HG03565 (cell line): ENCODE measurements at regions not wholly inside any gene's neighbourhood (a gene's known extent, or its start where the extent isn't known, plus 50 kb on each side); places are given as distances from the start of the nearest gene placed in this dataset.
A peak's percentile ranks its signal among the peaks of the same experiment; 100 is the strongest.
"Not testable (repeated sequence)": the region's sequence is repeated elsewhere in the genome, so short reads cannot be mapped to it uniquely, and the experiment has no call there.

Source experiments
- ATAC-seq: cut with Tn5 transposase; IDR thresholded peaks from one replicate; pipeline ENCODE4 v1.9.1; 2021; ENCODE audit warnings: mild to moderate bottlenecking, moderate library complexity; ENCODE audit not compliant: unreplicated experiment

DNA sequence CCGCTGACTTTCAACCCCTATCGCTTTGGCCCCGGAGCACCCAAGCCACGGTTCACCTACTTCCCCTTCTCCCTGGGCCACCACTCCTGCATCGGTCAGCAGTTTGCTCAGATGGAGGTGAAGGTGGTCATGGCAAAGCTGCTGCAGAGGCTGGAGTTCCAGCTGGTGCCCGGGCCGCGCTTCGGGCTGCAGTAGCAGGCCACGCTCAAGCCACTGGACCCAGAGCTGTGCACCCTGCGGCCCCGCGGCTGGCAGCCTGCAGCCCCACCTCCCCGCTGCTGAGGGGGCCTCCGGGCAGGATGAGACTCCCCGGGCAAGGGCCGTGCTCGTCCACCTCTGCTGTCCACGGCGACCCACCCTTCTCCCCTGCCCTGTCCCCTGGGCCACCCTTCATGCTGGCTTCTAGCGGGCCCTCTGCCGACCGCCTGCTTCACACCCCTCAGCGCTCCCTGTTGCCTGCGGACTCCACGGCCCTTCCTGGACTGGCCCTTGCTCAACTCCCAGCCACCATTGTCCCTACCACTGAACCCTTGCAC lies 92.2 kb upstream of the TRABD2B start:
- ATAC-seq: no peak

DNA sequence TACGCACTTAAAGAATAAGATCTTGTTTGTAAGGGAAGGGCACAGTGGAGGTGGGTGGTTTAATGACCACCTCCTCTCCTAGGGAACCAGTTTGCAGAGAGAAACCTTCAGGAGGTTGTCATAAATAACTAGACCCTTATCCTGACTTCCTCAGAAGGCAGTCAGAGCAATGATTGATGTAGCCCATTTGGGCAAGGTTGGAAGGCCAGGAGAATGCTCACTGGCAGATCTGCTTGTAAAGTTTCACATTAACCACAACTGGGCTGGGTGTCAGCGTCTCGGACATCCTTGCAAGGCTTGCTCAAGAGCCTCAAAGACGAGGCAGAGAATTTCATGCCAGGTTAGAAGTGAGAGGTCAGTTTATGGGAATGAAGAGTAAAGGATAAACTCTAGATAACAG lies 87.6 kb upstream of the TRABD2B start:
- ATAC-seq: no peak

DNA sequence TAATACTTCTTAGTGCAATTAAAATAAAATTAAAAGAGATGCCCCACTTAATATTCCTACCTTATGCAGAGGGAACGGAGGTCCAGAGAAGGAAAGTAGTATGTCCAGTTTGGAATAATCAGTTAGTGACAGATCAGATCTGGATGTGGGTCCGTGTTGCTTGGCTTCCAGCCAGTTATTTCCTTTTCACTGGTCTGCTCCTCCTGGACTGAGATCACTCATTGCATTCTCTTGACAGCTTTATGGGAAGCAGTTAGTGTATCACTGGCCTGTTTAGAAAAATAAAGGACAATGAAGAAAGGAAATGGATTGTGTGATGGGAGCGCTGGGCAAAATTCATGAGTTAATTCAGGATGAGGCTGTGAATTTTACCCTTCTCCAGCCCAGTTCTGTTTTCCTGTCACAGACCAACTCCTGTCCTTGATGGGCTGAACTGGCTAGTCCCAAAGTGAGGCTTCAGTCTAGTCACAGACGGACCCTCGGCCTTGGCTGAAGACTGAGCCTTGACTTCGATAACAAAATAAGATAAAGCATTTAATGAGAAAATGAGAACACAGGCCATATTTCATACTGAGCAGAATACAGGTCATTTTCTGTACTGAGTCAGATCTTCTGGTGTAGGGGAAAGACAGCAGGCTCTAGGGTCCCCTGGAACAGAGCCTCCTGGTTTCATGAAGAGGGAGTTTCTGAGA lies 85.2 kb upstream of the TRABD2B start:
- no peak for ATAC-seq

DNA sequence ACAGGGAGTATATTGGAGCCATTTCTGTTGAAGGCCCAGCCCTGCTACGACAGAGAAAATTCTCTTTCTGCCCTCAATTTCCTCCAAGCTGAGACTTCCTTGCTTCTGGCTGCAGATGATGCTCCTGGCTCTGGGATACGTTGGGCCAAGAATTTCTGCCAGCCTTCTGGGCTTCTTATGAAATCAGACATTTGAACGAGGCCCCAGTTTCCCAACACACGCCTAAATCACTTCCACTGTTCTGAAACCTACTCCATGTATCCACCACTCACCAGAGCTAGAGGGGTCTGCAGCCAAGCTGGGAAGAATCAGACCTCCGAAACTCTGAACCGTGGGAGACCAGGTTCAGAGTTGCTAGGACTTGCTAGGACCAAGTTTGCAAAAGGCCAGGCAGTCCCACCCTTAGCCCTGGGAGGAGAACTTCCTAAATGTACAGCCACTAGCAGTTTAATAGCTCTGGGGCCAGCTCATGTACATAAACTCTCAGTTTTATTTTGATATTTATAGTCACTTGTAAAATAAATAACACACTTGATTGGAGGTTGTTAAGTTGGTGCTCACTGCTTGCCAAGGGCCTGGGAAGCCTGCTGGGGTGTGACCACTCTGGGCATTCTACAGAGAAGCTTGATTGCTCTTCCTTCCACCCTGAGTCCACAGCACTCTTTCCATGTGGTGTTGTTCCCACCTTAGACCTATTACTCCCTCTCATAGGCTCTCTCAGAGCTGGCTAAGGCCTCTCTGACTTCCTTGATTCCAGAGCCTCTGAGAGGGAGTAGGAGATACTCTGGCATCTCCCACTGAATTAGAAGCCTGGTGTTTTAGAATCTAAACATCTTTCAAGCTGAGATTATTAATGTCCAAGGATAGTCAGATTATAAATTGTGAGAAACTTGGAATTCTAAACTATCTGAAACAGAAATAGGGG lies 83.4 kb upstream of the TRABD2B start:
- no peak for ATAC-seq

DNA sequence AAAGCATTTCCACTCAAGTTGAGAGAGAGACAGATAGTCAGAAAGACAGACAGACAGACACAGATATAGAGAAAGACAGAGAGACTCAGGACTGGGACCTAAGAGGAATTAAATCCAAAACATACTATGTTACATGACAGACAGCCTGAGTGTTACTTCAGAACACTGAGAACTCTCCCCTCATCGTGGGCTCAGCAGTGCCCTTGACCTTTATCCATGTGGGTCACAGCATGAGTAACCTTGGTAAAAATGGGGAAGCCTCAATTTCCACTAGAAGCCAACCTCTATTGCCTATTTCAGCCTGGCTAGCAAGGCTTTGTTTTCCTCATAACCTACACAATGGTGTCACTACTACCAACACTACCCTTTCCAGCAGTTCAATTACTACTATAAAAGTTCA lies 81.9 kb upstream of the TRABD2B start:
- ATAC-seq: no peak

DNA sequence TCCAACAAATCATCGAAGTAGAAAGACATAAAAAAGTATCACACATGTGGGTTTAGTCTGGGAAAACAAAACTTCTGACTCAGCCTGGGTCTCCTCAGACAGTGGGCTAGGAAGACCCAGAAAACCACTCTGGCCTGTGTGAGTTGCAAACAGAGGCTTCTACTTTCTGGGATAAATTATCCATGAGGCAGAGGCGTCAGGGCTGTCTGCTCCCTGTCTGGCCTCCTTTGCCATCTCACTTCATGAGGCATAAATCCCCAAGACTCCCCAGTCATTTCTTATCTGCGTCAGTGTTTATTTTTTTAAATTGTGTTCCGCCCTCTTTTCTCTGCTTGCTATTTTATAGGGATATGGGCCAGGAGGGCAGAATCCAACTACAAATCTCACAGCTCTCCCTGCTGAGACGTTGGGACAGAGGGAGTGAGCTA lies 80.6 kb upstream of the TRABD2B start:
- no peak for ATAC-seq

DNA sequence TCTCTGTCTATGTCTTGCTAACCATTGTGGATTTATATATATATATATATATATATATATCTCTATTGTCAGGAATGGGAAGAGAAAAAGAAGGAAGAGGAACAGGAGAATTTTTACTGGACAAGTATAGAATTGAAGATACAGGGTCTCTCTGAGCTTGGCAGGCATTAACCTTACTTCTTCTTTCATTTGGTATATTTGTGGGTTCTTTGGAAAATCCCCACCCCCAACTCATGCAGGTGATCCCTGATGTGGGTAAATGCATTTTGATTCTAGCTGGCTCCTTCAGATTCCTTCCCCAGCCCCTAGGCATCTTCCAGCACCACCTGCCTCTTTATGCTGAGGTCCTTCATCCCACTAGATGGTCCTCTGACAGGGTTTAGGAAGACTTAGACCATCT lies 78.8 kb upstream of the TRABD2B start:
- ATAC-seq: no peak

DNA sequence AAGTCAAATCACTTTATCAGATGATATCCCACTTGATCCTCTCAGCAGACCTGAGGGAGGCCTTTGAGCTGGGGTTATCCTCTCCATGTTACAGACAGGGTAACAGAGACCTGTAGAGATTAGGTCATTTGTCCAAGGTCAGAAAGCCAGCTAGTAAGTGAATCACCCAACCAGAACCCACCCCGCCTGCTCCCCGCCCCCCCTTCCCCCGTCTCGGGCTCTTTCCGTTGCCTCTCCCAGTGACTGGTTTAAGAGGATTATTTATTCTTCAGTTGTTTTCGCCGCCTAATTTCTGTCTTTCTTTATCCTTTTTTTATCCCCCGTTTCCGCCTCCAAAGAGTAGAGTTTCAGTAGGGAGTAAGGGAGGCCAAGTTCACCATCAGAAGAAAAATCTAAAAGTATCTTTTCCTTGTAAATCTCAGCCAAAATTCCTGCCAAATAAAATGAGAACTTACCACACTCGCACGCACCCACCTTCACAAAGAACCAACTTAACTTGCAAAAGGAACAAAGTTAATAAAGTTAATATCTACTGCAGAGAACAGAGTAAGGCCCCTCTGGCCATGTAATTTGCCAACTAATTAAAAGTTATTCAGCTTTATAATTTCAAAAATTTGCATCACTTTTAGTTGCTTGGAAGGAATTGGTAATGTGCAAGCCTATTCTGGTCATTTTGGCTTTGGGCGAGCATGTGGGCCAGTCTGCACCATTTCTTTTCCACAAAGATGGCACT lies 76.8 kb upstream of the TRABD2B start:
- no peak for ATAC-seq

DNA sequence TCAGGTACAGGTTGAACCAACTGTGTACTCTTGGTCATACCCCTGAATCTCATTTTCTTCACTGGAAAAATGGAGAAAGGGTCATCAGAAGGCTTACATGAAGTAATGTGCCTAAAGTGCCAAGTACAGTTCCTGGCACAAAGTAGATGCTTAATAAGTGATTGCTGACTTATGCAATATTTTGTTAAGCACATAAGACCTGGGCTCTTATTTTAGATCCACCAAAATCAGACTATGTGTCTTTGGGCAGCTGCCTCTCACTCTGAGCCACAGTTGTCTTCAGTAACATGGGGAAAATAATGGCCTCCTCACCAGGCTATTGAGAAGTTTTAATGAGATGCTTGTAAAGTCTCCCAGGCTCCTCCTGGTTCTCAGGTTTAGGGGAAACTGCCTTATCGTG lies 74.3 kb upstream of the TRABD2B start:
- no peak for ATAC-seq

DNA sequence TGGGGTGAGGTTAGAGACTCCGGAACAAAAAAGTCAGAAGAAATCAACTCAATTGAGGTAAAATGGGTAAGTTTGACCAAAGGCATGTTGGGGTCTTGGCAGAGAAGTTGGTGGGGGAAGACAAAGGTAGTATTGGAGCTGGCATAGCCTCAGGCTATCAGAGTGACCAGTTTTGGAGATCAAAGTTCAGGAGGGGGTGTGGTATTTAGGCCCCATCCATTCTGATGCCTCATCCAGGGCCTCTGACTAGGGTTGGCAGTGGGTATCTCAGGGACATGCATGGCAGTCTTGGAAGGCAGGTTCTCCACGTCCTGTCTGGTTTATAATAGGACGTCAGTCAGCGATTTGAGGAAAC lies 73.2 kb upstream of the TRABD2B start:
- ATAC-seq: no peak

DNA sequence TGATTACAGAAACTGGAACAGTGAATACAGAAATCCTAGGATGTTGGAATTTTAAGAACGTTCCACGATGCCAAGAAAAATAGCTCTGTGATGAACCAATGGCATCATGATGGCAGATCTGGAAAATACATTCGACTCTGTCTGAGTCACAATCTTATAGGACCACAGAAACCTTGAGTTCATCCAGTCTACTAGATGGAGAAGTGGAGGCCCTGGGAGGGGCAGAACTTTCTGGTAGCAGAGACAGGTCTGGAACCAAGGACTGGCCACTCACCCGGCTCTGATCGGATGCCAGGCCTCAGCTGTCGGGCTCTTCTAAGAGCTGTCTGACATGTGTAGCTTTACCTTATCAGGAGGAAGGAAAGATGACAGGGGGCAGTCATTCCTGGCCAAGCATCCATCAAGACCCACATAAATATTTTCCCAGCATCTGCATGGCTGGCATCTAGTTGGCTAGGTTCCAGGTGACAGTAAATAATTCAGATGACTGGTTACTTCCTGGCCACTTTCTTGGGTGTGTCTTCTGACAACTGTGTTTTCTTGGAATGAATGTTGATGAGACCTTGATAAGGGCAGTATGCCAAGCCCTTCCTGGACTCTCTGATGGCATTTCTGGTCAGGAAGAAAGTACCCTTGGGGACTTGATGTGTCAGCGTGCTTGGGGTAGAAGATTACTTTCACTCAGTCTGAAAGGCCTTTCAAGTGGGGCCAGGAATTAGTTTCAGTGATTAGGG lies 72.6 kb upstream of the TRABD2B start:
- no peak for ATAC-seq

DNA sequence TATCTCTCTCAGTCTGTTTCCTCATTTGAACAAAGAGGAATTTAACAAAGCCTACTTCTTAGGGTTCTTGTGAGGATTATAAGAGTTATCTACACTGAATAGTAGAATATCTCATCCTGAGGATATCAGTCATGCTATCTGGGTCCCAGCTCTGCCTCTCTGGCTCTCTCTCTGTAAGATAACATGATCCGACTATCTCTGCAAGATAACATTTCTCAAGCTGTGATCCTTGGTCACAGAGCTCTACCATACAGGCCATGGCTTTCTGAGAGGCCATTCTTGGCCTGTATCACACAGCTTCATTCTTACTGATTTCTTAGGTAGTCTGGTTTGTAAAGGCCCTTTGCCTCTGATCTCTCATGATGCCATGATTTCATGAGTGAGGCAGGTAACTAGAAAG lies 71.0 kb upstream of the TRABD2B start:
- no peak for ATAC-seq

DNA sequence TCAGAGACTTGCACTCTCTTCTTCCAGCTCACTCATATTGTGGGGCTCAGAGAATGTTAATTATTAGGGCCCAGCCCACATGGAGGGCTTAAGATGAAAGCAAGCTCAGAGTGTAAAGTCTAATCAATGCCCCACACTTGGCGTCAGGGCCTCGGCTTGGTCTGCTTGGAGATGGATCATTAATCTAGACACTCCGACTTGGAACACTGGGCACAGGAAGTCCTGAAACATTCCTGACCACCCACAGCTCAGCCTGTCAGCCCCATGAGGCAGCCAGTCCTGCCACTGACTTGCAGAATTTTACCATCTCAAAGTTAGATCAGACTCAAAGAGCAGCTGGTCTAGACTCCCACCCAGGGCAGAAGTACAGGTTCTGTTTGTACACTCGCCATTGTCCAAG lies 69.8 kb upstream of the TRABD2B start:
- no peak for ATAC-seq

DNA sequence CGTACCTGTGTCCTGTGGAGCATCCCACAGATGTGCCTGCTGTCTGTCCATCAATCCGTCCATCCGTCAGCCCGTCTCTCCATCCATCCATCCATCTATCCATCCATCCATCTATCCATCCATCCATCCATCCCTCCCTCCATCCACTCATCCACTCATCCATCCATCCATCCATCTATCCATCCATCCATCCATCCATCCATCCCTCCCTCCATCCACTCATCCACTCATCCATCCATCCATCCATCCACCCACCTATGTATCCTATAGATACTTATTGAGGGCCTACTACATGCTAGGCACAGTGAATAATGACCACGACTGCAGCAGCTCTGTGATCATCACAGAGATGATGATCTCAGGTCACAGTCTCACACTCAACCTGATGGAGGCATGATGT lies 67.5 kb upstream of the TRABD2B start:
- ATAC-seq: not testable (repeated sequence)

DNA sequence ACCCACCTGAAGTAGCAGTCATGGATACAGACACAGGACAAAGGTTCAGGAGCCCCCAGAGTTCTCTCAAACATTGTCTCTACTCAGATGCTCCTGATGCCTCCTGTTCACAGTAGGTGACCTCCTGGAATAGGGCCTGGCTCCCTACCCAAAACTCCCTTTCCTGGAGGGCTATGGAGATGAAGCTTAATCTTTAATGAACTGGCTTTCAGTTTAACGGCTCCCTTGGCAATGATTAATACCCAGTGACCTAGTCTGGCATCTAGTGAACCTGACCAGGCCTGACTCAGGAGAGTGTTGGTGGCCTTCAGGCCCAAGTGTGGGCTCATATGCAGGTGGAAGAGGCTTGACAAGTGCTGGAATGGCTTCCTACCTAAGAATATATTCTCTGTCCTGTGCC lies 65.2 kb upstream of the TRABD2B start:
- ATAC-seq: no peak

DNA sequence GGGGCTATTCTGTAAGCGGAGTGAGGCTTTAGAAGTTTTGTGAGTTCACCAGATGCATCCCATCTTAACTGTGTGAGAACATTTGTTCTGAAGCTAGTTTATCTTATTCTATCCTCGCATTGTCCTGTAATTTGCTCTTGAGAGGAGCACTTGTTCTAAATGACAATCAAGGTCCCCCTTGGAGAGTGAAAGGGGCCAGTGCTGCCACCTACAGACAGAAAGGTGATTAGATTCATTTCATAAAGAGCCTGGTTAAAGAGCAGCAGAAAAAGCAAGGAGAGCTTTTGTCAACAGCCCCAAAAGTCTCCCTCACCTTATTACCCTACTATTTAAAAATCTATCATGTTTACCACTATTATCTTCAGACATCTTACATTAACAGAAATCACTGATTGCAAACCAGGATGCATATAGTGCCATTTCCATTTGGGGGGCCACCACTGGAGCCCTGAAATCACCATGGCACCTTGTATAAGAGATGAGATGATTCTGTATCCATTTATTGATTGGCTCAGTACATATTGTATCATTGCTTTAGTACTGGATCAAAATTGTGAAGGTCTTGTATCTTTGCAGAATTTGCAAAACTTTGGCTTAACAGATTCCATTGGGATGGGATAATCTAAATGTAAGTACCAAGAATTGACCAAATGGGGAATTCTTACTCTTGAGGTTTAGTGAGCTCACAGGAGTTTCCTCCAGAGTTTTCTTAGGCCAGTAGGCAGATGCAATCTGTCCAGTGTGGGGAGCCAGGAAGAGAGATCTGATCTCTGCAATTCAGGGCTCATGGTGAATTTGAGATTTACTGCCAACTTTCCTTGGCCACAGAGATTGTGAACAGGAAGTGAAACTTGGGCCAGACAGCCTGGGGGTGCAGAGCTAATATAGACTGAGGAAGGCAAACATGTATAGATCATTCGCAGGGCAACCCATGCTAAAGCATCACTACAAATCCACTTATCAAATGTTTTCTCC lies 64.3 kb upstream of the TRABD2B start:
- ATAC-seq: peak; percentile 65

DNA sequence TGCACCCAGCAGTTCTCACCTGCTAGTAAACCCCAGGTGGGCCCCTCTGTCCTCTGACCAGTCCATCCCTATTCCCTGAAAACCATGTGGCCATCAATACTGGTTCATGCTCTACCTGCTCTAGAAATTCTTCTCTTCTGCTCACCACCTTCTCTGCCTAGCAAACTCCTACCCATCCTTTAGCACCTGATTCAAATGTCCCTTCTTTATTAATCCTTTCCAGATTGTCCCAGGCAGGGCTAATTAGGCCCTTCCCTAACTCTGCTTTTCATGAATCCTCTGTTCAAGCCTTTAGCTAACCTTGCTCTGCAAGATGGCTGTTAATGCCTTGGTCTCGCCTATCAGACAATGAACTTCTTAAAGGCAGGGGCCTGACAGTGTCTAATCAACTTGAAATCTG lies 62.1 kb upstream of the TRABD2B start:
- ATAC-seq: no peak

DNA sequence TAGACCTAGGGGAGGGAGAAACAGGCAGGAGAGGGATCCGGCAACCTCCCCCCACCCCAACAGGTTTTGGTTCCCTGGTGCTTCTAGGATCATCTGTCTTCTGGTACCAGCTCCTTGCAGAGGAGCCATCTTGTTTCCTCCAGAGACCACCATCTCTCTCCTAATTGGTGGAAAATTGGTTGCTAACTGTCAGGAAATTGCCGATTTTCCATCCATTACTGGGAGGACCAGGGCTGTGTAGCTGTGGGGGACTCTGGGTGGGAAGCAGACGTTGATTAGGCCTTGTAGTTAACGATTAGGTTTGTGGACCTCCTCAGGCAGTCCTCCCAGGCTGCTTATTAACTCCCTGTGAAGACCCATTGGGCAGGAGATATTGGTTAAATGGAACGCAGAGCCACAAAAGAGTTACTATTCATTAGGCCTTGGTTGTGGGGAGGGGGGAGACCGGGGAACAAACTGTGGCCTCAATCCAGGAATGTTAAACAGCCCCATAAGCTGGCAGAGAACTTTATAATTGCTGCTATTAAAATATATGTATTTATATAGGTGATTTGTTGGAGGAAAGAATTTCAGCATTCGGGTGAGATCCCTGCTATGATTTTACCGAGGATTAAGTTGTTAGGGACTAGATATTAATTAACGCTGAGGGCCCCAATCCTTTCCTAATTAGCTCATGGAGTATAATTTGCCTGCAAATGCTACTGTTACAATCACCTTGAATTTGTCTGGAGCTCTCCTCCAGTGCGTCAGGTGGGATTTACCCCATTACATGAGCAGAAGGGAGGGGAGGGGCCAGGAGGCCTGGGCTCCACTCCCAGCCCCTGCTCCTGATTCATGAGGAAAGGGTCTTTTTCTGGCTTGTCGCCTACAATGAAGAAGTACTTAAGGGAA lies 61.2 kb upstream of the TRABD2B start:
- no peak for ATAC-seq

DNA sequence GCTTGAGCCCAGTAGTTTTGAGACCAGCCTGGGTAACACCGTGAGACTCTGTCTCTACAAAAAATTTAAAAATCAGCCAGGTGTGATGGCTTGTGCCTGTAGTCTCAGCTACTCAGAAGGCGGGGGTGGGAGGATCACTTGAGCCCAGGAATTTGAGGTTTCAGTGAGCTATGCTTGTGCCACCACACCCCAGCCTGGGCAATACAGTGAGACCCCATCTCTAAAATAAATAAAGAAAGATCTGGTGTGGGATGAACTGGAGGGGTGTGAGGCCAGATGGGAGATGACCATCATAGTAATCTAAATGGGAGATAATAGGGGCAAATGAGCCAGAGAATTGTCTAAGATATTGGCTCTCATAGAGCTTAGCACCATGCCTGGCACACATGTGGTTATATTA lies 60.1 kb upstream of the TRABD2B start:
- no peak for ATAC-seq
